DLD1 (cell line): ENCODE measurements at regions not wholly inside any gene's neighbourhood (a gene's known extent, or its start where the extent isn't known, plus 50 kb on each side); places are given as distances from the start of the nearest gene placed in this dataset.
"Not testable (repeated sequence)": the region's sequence is repeated elsewhere in the genome, so short reads cannot be mapped to it uniquely, and the experiment has no call there.

Experiments used
- in situ Hi-C: cut with HindIII; loops from 2 replicates; pipeline ENCODE4 v1.10.0; 2017; ENCODE audit warnings: low sequenced_read_pairs

- in situ Hi-C loops, result no loop called here
Observed at GRCh38 chr10:3879073-3879472, 94.1 kb upstream of the KLF6 start.

GRCh38 chr10:3877211-3878000 is 92.4 kb upstream of the KLF6 start:
- in situ Hi-C loops, result no loop called here

- in situ Hi-C loops, result no loop called here
Observed at GRCh38 chr10:3876350-3876962, 91.4 kb upstream of the KLF6 start.

GRCh38 chr10:3875842-3876235 is 90.8 kb upstream of the KLF6 start:
- in situ Hi-C loops, result no loop called here

- in situ Hi-C loops, result no loop called here
Observed at GRCh38 chr10:3874990-3875841, 90.2 kb upstream of the KLF6 start.

- in situ Hi-C loops, result not testable (repeated sequence)
Observed at GRCh38 chr10:3874610-3874989, 89.6 kb upstream of the KLF6 start.

- in situ Hi-C loops, result no loop called here
Observed at GRCh38 chr10:3873728-3874461, 88.9 kb upstream of the KLF6 start.

GRCh38 chr10:3872712-3873329 is 87.8 kb upstream of the KLF6 start:
- in situ Hi-C loops, result no loop called here

GRCh38 chr10:3871424-3871996 is 86.5 kb upstream of the KLF6 start:
- in situ Hi-C loops, result no loop called here

- in situ Hi-C loops, result no loop called here
Observed at GRCh38 chr10:3869036-3869435, 84.0 kb upstream of the KLF6 start.

- in situ Hi-C loops, result no loop called here
Observed at GRCh38 chr10:3868271-3868664, 83.3 kb upstream of the KLF6 start.

GRCh38 chr10:3867454-3868270 is 82.7 kb upstream of the KLF6 start:
- in situ Hi-C loops, result no loop called here

- in situ Hi-C loops, result no loop called here
Observed at GRCh38 chr10:3866332-3866731, 81.3 kb upstream of the KLF6 start.

- in situ Hi-C loops, result no loop called here
Observed at GRCh38 chr10:3865565-3865964, 80.6 kb upstream of the KLF6 start.

- in situ Hi-C loops, result no loop called here
Observed at GRCh38 chr10:3861795-3862194, 76.8 kb upstream of the KLF6 start.

GRCh38 chr10:3858051-3858845 is 73.2 kb upstream of the KLF6 start:
- in situ Hi-C loops, result no loop called here

GRCh38 chr10:3857318-3857717 is 72.3 kb upstream of the KLF6 start:
- in situ Hi-C loops, result no loop called here

GRCh38 chr10:3856593-3856992 is 71.6 kb upstream of the KLF6 start:
- in situ Hi-C loops, result no loop called here
